ENCODE measurements at regions not wholly inside any gene's neighbourhood (a gene's known extent, or its start where the extent isn't known, plus 50 kb on each side); places are given as distances from the start of the nearest gene placed in this dataset.

DNA sequence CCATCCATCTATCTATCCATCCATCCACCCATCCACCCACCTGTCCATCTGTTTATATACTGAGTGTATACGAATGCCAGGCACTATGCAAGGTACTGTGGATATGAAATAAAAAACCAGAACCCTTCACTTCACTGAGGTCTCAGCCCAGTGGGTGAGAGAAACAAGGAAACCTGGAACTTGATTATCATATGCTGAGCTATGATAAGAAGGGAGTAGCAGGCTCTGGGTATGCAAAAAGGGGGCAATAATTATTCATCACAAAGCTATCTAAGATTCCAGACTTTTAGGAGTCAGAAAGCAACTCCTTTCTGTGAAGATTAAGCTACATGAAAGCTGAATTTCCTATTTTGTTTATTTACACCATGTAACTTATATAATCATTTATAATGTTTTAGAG, 327.7 kb upstream of the IL12A start:
- WGBS (ENCODE audit: insufficient coverage, low coverage, missing lambda C conversion rate): 0% methylated on average over 1 of the region's 1 CpG
- no peak for DNase-seq (ENCODE audit: extremely low read depth in 1 of 4, low spot score in 3 of 4)
- Histone ChIP-seq H3K9ac (ENCODE audit: insufficient read depth in 1 of 2, low read depth in 2 of 2, low read length in 2 of 2) (no peak overlapping the region), H4K20me1 (replicated peaks; ENCODE audit: control insufficient read depth, insufficient read depth, low read length) (no peaks in the 10 kb centered on the region), H3K27ac (ENCODE audit: extremely low read depth, low read depth, low read length) (no peak overlapping the region), H3K27me3 (ENCODE audit: control insufficient read depth in 2 of 2, insufficient read depth in 2 of 2, low read length in 2 of 2) (no peaks in the 10 kb centered on the region), H2AFZ (ENCODE audit: low read depth, low read length) (no peak overlapping the region), H3K4me2 (ENCODE audit: insufficient read depth, low read length) (no peak overlapping the region), H3K4me1 (replicated peaks in 1 of 2; ENCODE audit: control insufficient read depth in 2 of 2, insufficient read depth in 2 of 2, low read length in 2 of 2) (no peaks in the 10 kb centered on the region), H3K36me3 (ENCODE audit: control insufficient read depth, insufficient read depth, low read length) (no peaks in the 10 kb centered on the region), H3K79me2 (ENCODE audit: control insufficient read depth, insufficient read depth, low read length) (no peaks in the 10 kb centered on the region), H3K9me1 (ENCODE audit: control insufficient read depth, insufficient read depth, low read length) (no peaks in the 10 kb centered on the region), H3K9me3 (replicated peaks; ENCODE audit: control insufficient read depth, insufficient read depth, low read depth, low read length) (no peaks in the 10 kb centered on the region), H3K4me3 (no peak overlapping the region)
- no peak for FAIRE-seq
- ChIA-PET POLR2A (no interaction called here), CTCF (ENCODE audit: low intra/inter-chr PET ratio) (no interaction called here)
- no peak for TF ChIP-seq SAP30 (IDR thresholded peaks at IDR 0.05; ENCODE audit: borderline replicate concordance, insufficient read depth, low read depth, low read length, poor library complexity, severe bottlenecking)
- TF ChIP-seq BCOR (IDR thresholded peaks at IDR 0.05): no peak
- TF ChIP-seq, protein P1, sequence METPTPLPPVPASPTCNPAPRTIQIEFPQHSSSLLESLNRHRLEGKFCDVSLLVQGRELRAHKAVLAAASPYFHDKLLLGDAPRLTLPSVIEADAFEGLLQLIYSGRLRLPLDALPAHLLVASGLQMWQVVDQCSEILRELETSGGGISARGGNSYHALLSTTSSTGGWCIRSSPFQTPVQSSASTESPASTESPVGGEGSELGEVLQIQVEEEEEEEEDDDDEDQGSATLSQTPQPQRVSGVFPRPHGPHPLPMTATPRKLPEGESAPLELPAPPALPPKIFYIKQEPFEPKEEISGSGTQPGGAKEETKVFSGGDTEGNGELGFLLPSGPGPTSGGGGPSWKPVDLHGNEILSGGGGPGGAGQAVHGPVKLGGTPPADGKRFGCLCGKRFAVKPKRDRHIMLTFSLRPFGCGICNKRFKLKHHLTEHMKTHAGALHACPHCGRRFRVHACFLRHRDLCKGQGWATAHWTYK (CRISPR knock-in tag; IDR thresholded peaks at IDR 0.05): no peak
- TF ChIP-seq HDAC2 (IDR thresholded peaks at IDR 0.05): no peak
- TF ChIP-seq ZNF668 (CRISPR knock-in tag; IDR thresholded peaks at IDR 0.05): no peak
- TF ChIP-seq NCOA2 (IDR thresholded peaks at IDR 0.05; ENCODE audit: partially characterized antibody in 2 of 2): no peak
- TF ChIP-seq, protein P2, sequence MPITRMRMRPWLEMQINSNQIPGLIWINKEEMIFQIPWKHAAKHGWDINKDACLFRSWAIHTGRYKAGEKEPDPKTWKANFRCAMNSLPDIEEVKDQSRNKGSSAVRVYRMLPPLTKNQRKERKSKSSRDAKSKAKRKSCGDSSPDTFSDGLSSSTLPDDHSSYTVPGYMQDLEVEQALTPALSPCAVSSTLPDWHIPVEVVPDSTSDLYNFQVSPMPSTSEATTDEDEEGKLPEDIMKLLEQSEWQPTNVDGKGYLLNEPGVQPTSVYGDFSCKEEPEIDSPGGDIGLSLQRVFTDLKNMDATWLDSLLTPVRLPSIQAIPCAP (CRISPR knock-in tag; IDR thresholded peaks at IDR 0.05; ENCODE audit: borderline replicate concordance): no peak
- no peak for TF ChIP-seq HMG20B (CRISPR knock-in tag; IDR thresholded peaks at IDR 0.05)
- ATAC-seq: no peak
- intact Hi-C loops (cut with micrococcal nuclease): no loop called here
- BruUV-seq (replicated peaks): no TSS peak
- in situ Hi-C loops (cut with MboI): no loop called here
